Neural cell (in vitro differentiated cells): ENCODE measurements at regions not wholly inside any gene's neighbourhood (a gene's known extent, or its start where the extent isn't known, plus 50 kb on each side); places are given as distances from the start of the nearest gene placed in this dataset.

ENCODE experiments used
- CTCF ChIP-seq: fragments of 450-650 bp; IDR thresholded peaks from 2 replicates; pipeline ENCODE4 v1.5.1; 2014; ENCODE audit warnings: antibody characterized with exemption, mild to moderate bottlenecking, moderate library complexity; ENCODE audit not compliant: poor library complexity, severe bottlenecking
- EP300 ChIP-seq: fragments of 450-650 bp; conservative IDR thresholded peaks from 2 replicates; pipeline ENCODE4 v1.6.1; 2014; ENCODE audit warnings: antibody characterized with exemption, mild to moderate bottlenecking, moderate library complexity; ENCODE audit not compliant: poor library complexity, severe bottlenecking
- POLR2AphosphoS5 ChIP-seq: IDR thresholded peaks from 2 replicates; pipeline ENCODE4 v1.6.1; 2012
- RAD21 ChIP-seq: fragments of 450-650 bp; conservative IDR thresholded peaks from 2 replicates; pipeline ENCODE4 v1.6.1; 2014; ENCODE audit warnings: antibody characterized with exemption, mild to moderate bottlenecking, moderate library complexity

GRCh38 chr14:62329427-62329826 is 567.2 kb downstream of the SNAPC1 start:
- TF ChIP-seq POLR2AphosphoS5 (no peak), CTCF (no peak), RAD21 (no peak), EP300 (no peak)
